HepG2 (cell line): ENCODE measurements at regions not wholly inside any gene's neighbourhood (a gene's known extent, or its start where the extent isn't known, plus 50 kb on each side); places are given as distances from the start of the nearest gene placed in this dataset.

ENCODE experiments used
- ATAC-seq: fragments of 200-7000 bp; cut with Tn5 transposase; 3 replicates; pipeline ENCODE4 v1.9.1; 2020; ENCODE audit warnings: mild to moderate bottlenecking, moderate library complexity
- BruUV-seq: library from RNA; stranded (reverse); fragments of 400-500 nt; replicated peaks from 2 replicates; lab custom pipeline; 2021; lab: Mats Ljungman, UMichigan
- CTCF ChIA-PET: fragments of 300-600 bp; formaldehyde crosslinking; extraction: SDS; loops from one replicate; lab custom pipeline; 2021; ENCODE audit warnings: low total read pairs, inconsistent platforms, low intra/inter-chr PET ratio; lab: Yijun Ruan, JAX
- POLR2A ChIA-PET: fragments of 350-600 bp; sonication (Branson Sonifier 250); formaldehyde crosslinking; loops from one replicate; lab custom pipeline; 2020; ENCODE audit warnings: antibody characterized with exemption, inconsistent platforms; lab: Yijun Ruan, JAX
- DNase-seq: peaks from one replicate; pipeline ENCODE4 v3.0.0-alpha.2; 2015; ENCODE audit warnings: low spot score
- FAIRE-seq: peaks from 3 replicates; lab custom pipeline; 2011; peaks lifted over from hg19 to GRCh38; lab: Jason Lieb, UNC
- H2AFZ ChIP-seq: one replicate; pipeline ENCODE4 v1.6.1; 2011; ENCODE audit warnings: low read length, inconsistent platforms
- H3K27ac ChIP-seq: fragments of 300-600 bp; 3 replicates; pipeline ENCODE4 v1.8.0; 2011; ENCODE audit warnings: mixed run types, mild to moderate bottlenecking, mixed read lengths, low read length, inconsistent platforms; ENCODE audit not compliant: insufficient read depth; ENCODE audit errors: extremely low read length
- H3K27me3 ChIP-seq, 2 experiments: fragments of 200-600 bp in 1 of 2; 2 replicates in 1 of 2; 3 replicates in 1 of 2; pipeline versions ENCODE4 v1.6.0 to v1.8.0; 2011; ENCODE audit warnings: low read length in 2 of 2, mild to moderate bottlenecking in 2 of 2, moderate library complexity in 2 of 2, inconsistent platforms in 1 of 2; ENCODE audit not compliant: insufficient read depth in 2 of 2, control insufficient read depth in 1 of 2
- H3K36me3 ChIP-seq, 2 experiments: fragments of 200-600 bp in 1 of 2; replicated peaks in 1 of 2; 2 replicates in 1 of 2; 3 replicates in 1 of 2; pipeline versions ENCODE4 v1.5.1 to v1.8.0; 2011; ENCODE audit warnings: low read length in 2 of 2, inconsistent platforms in 1 of 2; ENCODE audit not compliant: insufficient read depth in 2 of 2, control insufficient read depth in 1 of 2
- H3K4me1 ChIP-seq: 2 replicates; pipeline ENCODE4 v1.5.1; 2012; ENCODE audit warnings: low read length, inconsistent platforms; ENCODE audit not compliant: insufficient read depth
- H3K4me2 ChIP-seq: 2 replicates; pipeline ENCODE4 v1.6.0; 2011; ENCODE audit warnings: low read depth, low read length, inconsistent platforms
- H3K4me3 ChIP-seq, 3 experiments: fragments of 200-600 bp in 1 of 3; sonication (generic), shearing (Covaris generic) in 1 of 3; replicated peaks in 1 of 3; 2 replicates each; pipeline ENCODE4 v1.5.1; 2011 to 2016; ENCODE audit warnings: low read length in 3 of 3, inconsistent platforms in 2 of 3, low read depth in 2 of 3, mild to moderate bottlenecking in 2 of 3, control low read depth in 1 of 3, mixed read lengths in 1 of 3; ENCODE audit not compliant: insufficient read depth in 1 of 3
- H3K79me2 ChIP-seq: one replicate; pipeline ENCODE4 v1.6.1; 2011; ENCODE audit warnings: low read length, inconsistent platforms; ENCODE audit not compliant: insufficient read depth
- H3K9ac ChIP-seq: 2 replicates; pipeline ENCODE4 v1.6.0; 2011; ENCODE audit warnings: mild to moderate bottlenecking, low read depth, low read length, inconsistent platforms; ENCODE audit not compliant: insufficient read depth
- H3K9me3 ChIP-seq: 2 replicates; pipeline ENCODE4 v1.5.1; 2012; ENCODE audit warnings: mild to moderate bottlenecking, low read length
- H4K20me1 ChIP-seq: 2 replicates; pipeline ENCODE4 v1.6.0; 2011; ENCODE audit warnings: inconsistent platforms, mild to moderate bottlenecking, low read length, moderate library complexity; ENCODE audit not compliant: insufficient read depth
- ESRRA ChIP-seq: sonication (generic); formaldehyde crosslinking; IDR thresholded peaks from 2 replicates; pipeline ENCODE4 v1.5.1; 2020; ENCODE audit warnings: mild to moderate bottlenecking, low read depth, missing genetic modification reagents
- PRDM15 ChIP-seq: sonication (generic); formaldehyde crosslinking; IDR thresholded peaks from 2 replicates; pipeline ENCODE4 v1.4.0; 2020; ENCODE audit warnings: missing genetic modification reagents
- RBFOX2 ChIP-seq: fragments of 200-400 bp; formaldehyde crosslinking; IDR thresholded peaks from 2 replicates; pipeline ENCODE4 v1.6.1; 2017; ENCODE audit warnings: low read depth, mild to moderate bottlenecking, low read length
- RFXANK ChIP-seq: IDR thresholded peaks from 2 replicates; pipeline ENCODE4 v1.6.1; 2016
- TBP ChIP-seq: sonication (generic); formaldehyde crosslinking; IDR thresholded peaks from 2 replicates; pipeline ENCODE4 v1.5.0; 2020; ENCODE audit warnings: missing genetic modification reagents
- ZFAT ChIP-seq: sonication (generic); formaldehyde crosslinking; conservative IDR thresholded peaks from 2 replicates; pipeline ENCODE4 v1.8.1; 2023; ENCODE audit warnings: missing genetic modification reagents, inconsistent platforms
- ZNF30 ChIP-seq: sonication (generic); formaldehyde crosslinking; IDR thresholded peaks from 2 replicates; pipeline ENCODE4 v1.5.0; 2020; ENCODE audit warnings: mild to moderate bottlenecking, missing genetic modification reagents
- ZNF564 ChIP-seq: sonication (generic); formaldehyde crosslinking; IDR thresholded peaks from 2 replicates; pipeline ENCODE4 v1.8.1; 2023; ENCODE audit warnings: mild to moderate bottlenecking, missing genetic modification reagents
- WGBS: methylation state at CpG from one replicate; pipeline ENCODE4 v1.1.6; 2017; ENCODE audit warnings: low lambda C conversion rate; 5-methylcytosine and 5-hydroxymethylcytosine counted together
- in situ Hi-C: cut with HindIII; loops from 2 replicates; pipeline ENCODE4 v1.10.0; 2017; ENCODE audit warnings: low pct_unique_long_range_greater_than_20kb; ENCODE audit not compliant: extremely low pct_ligation_motif_present
- intact Hi-C: fragments of 100-400 bp; cut with micrococcal nuclease; formaldehyde crosslinking; loops from one replicate; pipeline ENCODE4 v1.10.0; 2022; ENCODE audit not compliant: unreplicated experiment

GRCh38 chr10:133025558-133026090 is 62.1 kb upstream of the ADGRA1 start:
- no peaks in the 10 kb centered on the region for H3K79me2 ChIP-seq
- no peak overlapping the region for H2AFZ ChIP-seq
- peaks cover 9% of the 10 kb centered on the region; the same call in 1 of the 2 replicates for H3K4me1 ChIP-seq
- intact Hi-C loops (no loop called here), in situ Hi-C loops (no loop called here)
- WGBS: 23% methylated on average over 11 of the region's 13 CpGs
- no peak overlapping the region for H3K27ac ChIP-seq
- ATAC-seq (no peak), FAIRE-seq (no peak), DNase-seq (no peak)
- H3K9ac ChIP-seq: no peak overlapping the region
- no peaks in the 10 kb centered on the region for H3K9me3 ChIP-seq
- no peak overlapping the region for H3K4me3 ChIP-seq
- no peaks in the 10 kb centered on the region for H3K36me3 ChIP-seq
- ChIA-PET CTCF (no interaction called here), POLR2A (no interaction called here)
- TF ChIP-seq ESRRA (CRISPR knock-in tag) (no peak), TBP (CRISPR knock-in tag) (no peak), PRDM15 (CRISPR knock-in tag) (no peak), ZNF30 (CRISPR knock-in tag) (no peak), ZFAT (CRISPR knock-in tag) (no peak), RFXANK (CRISPR knock-in tag) (no peak), RBFOX2 (no peak), ZNF564 (CRISPR knock-in tag) (no peak)
- H3K27me3 ChIP-seq: peaks cover 6 to 79% of the 10 kb centered on the region in 2 experiments
- H4K20me1 ChIP-seq: no peaks in the 10 kb centered on the region
- H3K4me2 ChIP-seq: no peak overlapping the region
- no TSS peak for BruUV-seq
